Limb (tissue), 2 donors: ENCODE measurements at regions not wholly inside any gene's neighbourhood (a gene's known extent, or its start where the extent isn't known, plus 50 kb on each side); places are given as distances from the start of the nearest gene placed in this dataset.

Experiments used
- DNase-seq, 2 donors: peaks; one replicate each; pipeline ENCODE4 v3.0.0-alpha.2; 2016; ENCODE audit errors: extremely low spot score in 2 of 2

DNA sequence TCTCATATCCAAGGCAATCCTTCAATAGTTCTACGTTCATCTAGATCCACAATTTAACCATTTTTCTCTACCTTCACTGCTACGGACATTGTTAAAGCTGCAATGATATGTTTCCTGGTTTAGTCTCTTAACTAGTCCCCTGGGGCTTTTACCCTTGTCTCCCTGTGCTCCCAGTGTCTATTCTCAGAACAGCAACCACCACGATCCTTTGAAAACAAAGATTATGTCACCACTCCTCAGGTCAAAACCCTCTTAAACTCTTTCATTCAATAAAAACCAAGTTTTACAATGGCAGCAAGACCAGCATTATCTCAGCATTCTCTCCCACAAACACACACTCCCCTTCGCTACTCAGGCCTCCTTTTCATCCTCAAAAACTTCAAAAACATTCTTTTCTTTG lies 298.2 kb upstream of the CHST9 start:
- no peak for DNase-seq

DNA sequence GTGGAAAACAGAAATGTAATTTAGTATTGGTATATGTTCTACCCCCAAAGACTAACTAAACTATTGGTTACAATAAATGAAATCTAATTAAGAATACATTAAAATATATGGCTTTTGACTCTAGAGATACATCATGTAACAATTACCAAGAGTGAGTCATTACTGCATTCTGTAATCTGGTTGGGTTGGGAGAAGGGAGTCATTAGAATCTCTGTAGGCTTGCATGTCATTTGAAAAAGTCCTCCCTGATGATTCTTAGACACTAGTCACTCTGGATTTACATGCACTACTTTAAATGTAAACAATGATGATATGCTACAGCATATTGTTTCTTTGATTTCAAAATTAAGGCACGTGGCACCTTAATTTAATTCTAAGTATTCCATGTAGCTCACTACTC lies 293.4 kb upstream of the CHST9 start:
- DNase-seq: no peak

DNA sequence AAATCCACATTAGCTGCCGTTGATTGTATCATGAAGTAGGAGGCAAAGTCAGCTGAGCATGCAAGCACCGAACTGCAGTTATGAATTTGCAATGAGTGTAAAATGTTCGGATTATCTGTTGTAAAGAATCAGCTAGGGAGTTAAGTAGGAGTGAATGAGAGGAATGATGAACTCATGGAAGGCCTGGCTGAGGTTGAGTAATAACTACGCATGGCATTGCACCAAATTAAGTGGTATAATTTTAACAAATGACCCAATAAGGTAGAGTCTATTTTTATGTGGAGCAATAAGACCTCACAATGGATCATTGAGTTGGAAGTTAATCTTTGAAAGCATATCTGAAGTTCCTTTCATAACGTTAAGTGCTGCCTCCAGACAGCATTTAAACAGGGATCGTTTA lies 288.2 kb upstream of the CHST9 start:
- no peak for DNase-seq

DNA sequence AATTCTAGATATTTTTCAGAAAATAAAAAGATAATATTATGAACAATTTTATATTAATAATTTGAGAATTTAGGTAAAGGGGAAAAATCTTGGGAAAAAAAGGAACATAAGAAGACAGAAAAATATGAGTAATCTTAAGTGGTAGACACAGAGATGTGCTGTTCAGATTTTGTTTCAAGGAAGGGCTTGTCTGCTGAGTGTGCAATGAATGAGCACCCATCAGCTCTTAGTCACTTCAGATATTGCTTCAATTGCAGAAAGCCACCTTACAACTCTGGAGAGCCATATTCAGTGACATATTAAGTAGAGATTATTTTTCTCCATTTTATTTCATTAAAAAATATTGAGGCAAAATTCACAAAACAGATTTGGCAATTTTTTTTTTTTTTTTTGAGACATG lies 282.0 kb upstream of the CHST9 start:
- no peak for DNase-seq

DNA sequence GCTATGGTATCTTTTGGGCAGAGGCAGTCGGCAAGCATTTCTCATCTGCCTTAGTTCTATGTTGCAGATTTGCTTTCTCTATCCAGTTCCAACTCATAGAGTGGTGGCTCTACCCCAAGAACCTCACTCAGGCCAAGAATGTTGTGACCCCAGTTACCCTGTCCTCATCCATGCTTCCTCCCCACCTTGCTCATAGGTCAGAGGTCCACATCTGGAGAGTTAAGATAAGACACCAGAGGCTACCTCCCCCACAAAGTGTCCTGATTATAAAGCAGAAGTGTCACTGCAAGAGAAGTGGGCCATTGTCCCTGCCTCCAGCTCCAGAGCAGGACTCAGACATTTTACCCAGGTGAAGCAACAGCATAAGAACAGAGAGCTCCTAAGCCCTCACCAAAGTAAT lies 276.8 kb upstream of the CHST9 start:
- DNase-seq: no peak

DNA sequence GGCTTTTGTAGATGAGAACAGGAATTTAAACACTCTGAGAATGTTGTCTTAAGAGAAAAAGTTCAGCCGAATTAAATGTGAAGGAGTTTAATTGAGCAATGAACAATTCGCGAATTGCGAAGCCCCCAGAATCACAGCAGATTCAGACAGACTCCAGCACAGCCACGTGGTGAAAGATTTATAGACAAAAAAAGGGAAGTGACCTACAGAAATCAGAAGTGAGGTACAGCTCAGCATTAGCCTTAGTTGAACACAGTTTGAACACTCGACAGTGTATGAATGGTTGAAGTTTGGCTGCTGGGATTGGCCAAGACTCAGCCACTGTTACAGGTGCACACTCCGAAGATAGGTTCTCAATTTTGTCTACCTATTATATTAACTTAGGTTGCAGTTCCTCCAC lies 264.0 kb upstream of the CHST9 start:
- DNase-seq: no peak

DNA sequence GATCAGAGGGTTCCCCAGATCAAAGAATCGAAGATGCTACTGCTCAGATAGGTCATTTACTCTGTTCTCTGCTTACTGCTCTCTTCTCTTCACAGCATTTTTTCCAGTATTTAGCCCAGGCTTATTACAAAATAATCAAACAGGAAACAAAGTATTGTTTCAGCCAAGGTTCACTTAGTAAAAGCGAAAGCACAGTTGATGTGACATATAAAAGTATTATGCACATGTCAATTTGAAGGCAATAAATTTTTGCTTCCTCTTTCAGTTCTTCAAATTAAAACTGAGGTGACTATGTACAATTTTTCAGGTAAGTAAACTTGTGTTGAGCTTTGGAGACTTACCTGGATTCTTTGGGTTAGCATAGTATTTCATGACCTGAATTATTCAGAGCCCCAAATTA lies 262.8 kb upstream of the CHST9 start:
- no peak for DNase-seq

DNA sequence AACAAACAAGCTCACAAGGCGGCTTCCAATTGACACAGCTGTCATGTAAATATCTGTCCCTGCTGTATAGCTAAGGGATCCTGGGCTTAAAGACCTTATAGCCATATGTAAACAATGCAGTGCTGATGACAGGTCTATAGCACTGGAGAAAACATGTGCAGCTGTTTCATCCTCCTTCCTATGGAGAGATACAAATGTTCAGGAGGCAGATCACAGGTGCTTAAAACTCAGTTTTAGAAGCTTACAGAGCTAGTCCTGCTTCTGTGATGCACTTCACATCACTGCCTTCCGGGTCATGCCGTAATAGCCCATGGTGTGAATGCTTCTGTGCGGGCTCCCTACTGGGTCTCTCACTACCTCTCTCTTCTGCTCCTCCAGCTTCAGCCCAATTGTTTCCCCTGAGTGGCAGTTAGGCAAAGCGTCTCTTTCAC lies 262.4 kb upstream of the CHST9 start:
- DNase-seq: no peak

DNA sequence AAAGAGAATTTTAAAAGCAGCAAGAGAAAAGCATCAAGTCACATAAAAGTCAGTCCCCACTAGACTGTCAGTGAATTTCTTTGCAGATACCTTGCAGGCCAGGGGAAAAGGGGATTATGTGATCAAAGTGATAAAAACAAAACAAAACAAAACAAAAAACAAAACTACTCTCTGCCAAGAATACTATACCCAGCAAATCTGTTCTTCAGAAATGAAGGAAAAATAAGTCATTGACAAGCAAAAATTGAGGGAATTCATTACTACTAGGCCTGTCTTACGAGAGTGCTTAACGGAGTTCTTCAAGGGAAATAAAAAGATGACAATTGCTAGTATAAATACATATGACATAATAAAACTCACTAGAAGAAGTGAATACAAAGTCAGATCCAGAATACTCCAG lies 245.5 kb upstream of the CHST9 start:
- DNase-seq: no peak

DNA sequence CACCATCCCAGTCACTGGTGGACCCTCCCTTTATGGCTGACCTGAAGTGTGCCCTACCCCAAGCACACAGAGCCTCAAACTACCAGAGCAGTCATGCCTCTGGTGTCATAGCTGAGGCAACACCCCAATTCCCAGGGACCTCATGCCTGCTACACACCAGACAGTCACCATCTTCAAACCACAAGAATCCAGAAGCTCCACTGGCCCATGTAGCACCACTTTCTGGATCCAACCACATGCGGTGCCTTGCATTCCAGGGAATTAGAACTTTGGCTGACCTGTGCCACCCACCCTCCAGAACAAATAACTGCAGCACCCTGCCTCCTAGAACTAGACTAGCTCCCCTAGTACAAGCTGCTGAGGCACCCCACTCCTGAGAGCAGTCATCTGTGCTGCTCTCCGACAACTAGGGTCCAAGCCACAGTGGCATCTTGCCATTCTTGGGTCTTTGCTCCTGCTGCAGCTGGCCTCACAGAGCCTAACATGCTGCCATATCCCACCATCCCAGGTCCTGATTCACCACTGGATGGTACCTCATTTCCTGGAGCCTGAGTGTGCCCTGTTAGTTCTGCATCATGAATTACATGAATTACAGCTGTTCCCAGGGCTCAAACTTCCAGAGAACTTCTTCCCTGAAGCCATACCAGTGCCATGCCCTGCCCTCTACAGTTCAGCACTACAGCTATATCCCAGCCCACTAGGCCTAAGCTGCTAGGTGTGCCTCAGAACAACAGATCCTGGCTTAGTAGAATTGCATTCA lies 243.8 kb upstream of the CHST9 start:
- DNase-seq: no peak

DNA sequence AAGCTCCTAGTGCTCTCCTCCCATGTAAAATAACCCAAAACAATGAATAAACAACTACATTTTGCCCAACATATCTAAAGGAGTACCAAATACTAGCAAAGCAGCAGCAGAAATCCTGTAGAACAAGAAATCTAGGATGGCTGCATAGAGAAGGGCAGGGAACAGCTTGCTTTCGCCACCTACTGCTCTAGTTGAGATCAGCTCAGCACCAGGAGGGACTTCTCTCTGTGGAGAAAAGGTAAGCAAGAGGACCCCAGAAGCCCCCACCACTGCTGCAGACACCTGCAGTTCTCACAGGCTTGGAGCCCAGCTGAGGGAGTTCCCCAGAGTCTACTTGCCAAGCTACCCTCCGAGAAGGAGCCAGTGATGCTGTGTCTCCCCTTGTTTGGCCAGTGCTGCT lies 243.0 kb upstream of the CHST9 start:
- no peak for DNase-seq

DNA sequence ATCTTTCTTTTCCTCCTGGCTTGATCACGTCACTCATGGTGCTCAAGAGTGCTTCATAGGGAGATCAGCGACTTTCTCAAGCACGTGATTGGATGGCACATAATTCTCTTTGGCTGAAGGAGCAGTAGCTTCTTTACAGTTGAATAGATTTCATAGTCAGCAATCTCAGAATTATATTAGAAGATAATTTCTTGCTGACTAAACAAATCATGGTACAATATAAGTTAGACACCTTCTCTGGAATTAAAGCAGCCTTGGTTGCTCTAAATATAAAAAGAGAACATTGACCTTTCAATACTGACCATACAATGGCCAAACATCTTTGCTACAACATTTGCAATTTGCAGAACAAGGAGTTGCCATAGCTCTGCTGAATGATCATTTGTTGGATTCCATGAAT lies 238.5 kb upstream of the CHST9 start:
- DNase-seq: no peak

DNA sequence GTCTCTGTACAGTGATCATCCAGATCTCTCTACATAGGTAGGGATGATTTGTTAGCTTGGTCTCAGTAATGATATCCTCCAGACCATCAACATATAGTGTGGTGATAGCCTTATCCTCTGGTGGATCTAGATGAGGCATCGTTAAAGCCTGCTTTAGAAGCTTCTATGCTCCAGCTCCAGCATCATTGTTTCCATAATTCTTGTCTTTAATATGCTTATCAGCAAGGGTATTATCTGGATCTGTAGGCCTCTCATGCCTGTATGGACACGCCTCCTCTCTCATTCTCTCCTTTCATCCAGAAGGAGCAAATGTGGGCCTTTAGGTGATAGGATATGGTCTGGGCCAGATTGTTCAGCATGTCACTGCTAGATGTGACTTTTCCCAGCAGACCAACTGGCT lies 234.5 kb upstream of the CHST9 start:
- DNase-seq: no peak

DNA sequence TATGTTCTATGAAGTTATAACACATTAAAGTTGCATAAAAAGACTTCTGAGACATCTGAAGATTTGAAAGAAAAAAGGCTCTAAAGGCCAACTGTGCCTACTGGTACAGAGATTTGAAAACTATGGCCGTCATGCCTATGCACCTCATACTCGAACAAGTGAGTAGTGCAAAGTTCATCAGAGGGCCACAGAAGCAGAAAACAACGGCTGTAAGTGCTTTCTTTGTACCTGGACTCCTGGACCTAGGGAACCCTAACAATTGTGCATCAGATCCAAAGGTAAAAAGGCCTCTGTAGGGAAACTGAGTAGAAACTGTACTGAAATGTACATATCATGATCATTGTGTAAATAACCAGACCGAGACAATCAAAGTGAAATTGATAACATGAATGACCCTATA lies 230.4 kb upstream of the CHST9 start:
- no peak for DNase-seq

DNA sequence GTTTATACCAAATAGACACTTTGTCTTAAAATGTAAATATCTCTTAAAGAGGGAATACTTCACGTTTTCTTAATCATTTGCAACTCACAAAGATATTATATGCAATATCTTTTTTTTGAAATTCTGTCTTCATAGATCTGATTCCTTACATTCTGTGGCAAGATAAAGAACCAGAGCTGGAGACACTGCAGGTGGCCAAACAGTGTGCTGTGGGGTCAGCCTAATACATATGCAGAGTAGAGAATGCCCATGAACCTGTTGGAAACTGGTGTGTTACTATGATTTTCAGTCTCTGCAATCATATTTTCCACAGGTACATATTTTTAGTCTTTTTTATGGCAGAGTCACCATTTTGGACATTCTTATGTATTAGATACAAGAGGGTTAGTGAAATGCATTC lies 229.6 kb upstream of the CHST9 start:
- DNase-seq: no peak

DNA sequence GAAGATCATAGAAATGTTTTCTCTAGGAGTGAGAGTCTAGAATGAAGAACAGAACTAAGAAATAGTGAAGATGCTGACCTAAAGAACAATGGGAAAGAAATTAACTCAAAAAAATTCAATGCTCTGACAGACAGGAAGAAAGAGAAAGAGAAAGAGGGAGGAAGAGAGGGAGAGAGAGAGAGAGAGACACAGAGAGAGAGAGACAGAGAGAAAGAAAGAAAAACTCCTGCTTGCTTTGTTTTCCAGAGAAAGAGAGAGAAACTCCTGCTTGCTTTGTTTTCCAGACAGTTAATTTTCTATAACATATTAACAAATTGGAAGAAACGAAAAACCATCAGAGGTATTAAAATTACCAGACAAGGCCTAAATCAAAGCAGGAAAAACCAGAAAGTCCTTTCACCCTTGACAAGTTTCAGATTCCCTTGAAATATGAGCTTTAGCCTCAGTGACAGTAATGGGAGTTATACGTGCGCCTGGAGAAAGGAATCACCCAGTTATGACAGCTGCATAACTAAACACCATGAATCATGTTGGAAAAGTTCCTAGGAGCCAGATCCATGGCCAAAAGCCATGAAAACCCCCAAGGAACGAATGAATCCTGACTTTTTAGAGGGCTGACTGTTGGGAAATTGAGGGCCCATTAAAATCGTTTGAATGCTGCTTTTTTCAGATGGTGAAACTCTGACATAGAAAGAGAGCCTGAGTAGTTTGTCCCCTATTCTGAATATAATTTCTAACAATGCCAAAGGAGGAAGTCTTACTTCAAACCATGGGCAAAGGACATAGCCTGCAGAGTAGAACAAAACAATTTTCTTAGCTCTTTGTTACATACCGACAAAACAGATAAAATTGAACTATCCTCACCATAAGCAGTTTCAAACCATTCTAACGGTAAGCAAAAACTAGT lies 228.6 kb upstream of the CHST9 start:
- DNase-seq: peak; percentile 57 to 59

DNA sequence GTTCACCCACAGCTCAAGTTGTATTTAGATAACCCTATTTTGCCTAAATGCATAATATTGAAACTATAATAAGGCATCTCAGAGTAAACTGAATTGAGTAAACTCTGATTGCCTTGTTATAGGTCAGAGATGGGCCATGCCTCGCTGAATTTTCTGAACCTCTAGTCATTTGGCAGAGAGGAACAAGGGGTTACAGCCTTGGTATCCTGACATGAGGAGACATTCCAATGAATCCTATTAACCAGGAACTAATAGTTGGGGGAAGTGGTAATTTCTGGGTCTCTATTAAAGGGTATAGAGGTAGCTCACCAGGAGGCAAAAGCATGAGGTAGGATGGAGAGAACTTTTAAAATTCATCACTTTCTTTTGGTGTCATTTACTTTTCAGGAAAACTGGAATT lies 227.4 kb upstream of the CHST9 start:
- DNase-seq: no peak

DNA sequence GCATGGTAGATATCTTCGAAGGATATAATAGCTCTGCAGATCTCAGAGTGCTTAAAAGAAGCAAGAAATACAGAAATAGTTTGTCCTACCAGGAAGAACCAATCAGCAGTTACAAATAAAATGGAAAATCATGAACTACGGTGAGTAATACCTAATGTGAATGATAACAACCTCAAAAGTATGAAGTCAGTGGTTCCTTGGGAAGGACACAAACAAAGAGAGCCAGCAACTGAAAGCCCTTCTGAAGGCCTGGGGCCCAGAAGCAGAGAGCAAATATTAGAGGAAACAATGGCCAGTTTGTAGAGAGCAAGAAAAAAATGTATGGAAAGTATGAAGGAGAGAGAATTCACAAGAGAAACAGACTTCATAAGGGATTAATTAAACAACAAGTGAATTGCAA lies 226.8 kb upstream of the CHST9 start:
- no peak for DNase-seq

DNA sequence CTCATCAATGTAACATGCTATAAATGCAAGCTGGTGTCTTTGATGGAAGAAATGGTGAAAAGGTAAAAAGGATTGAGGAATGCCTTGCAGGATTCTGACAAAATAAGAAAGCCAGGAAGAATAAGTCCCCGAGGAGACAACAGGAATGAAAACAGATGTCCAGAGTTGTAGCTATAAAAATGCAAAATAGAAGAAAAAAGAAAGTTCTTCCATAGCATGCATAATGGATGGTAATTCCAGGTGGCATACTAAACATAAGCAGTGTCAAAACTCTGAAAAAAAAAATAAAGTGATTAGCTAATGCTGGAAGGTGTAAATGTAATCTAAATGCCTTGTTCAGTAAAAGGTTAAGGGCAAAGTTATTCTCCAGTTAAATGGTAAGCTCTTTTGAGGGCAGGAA lies 225.9 kb upstream of the CHST9 start:
- no peak for DNase-seq

DNA sequence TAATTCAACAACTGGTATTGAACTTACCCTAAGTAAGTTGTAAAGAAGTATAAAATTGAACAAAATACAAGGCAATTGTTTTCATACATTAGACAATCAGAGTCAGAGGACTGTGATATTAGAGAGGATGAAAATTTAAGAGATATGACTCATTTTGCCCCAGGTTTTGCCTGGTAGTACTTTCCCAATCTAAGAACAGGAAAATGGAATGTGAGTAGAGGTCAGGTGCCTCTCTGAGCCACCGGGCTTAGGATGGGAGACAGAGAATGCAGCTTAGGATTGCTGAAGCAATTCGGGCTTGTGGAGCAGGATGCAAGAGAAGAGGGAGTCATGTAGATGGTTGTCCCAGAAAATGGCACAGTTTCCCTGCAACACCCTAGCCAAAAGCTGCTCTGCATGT lies 219.7 kb upstream of the CHST9 start:
- DNase-seq: no peak

DNA sequence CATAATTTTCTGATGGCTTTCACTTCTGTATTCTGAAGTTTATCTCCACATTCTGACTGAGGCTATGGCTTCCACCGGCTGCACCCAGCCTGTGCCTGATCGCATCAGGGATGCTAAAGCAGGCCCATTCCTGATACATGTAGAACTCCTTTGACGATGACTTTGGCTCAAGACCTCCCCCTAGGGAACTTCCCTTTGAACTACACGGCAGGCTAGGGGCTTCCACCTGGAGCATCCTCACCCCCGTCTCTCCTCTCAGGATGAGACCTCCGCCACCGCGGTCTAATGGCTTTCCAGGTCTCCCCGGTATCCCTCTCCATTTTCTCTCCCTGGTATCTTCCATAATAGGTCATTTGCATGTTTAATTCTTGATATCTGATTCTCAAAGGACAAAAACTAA lies 214.9 kb upstream of the CHST9 start:
- no peak for DNase-seq

DNA sequence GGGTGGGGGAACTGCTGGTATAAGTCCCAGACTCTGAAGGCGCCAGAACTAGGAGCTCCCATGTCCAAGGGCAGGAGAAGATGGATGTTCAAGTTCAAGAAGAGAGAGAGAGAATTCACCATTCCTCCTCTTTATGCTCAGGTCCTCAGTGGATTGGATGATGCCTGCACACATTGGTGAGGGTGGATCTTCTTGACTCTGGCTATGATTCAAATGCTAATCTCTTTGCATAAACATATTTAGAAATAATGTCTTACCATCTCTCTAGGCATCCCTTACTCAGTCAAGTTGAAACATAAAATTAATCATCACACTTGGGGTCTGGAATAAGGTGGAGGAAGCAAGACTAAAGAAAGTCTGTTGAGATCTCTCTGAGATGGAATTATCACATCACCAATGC lies 210.6 kb upstream of the CHST9 start:
- DNase-seq: no peak

DNA sequence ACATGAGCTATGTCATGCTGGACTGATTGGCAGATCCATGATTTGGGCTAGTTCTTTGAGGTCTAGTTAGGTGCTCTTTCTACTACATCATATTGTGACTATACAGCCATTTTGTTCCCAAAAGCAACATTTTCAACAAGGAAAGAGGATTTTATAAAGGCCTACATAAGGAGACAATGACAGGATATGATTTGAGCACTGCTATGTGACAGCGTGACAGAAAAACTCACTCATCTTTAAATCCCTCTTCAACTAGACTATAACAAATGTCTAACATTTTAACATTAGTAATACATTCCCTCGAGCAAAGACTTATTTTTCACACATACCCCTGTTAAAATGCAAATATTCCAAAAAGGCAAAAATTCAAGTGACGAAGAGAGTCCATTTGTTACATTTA lies 209.6 kb upstream of the CHST9 start:
- DNase-seq: no peak
